ENCODE measurements at regions not wholly inside any gene's neighbourhood (a gene's known extent, or its start where the extent isn't known, plus 50 kb on each side); places are given as distances from the start of the nearest gene placed in this dataset.

- TF ChIP-seq, protein P1, sequence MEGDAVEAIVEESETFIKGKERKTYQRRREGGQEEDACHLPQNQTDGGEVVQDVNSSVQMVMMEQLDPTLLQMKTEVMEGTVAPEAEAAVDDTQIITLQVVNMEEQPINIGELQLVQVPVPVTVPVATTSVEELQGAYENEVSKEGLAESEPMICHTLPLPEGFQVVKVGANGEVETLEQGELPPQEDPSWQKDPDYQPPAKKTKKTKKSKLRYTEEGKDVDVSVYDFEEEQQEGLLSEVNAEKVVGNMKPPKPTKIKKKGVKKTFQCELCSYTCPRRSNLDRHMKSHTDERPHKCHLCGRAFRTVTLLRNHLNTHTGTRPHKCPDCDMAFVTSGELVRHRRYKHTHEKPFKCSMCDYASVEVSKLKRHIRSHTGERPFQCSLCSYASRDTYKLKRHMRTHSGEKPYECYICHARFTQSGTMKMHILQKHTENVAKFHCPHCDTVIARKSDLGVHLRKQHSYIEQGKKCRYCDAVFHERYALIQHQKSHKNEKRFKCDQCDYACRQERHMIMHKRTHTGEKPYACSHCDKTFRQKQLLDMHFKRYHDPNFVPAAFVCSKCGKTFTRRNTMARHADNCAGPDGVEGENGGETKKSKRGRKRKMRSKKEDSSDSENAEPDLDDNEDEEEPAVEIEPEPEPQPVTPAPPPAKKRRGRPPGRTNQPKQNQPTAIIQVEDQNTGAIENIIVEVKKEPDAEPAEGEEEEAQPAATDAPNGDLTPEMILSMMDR (conservative IDR thresholded peaks at IDR 0.05): no peak
- no peak for TF ChIP-seq ZFX (IDR thresholded peaks at IDR 0.05)
These were observed 555.2 kb downstream of the CMPK2 start for GRCh38 chr2:6310256-6311215.
